ENCODE measurements at regions not wholly inside any gene's neighbourhood (a gene's known extent, or its start where the extent isn't known, plus 50 kb on each side); places are given as distances from the start of the nearest gene placed in this dataset.

DNA sequence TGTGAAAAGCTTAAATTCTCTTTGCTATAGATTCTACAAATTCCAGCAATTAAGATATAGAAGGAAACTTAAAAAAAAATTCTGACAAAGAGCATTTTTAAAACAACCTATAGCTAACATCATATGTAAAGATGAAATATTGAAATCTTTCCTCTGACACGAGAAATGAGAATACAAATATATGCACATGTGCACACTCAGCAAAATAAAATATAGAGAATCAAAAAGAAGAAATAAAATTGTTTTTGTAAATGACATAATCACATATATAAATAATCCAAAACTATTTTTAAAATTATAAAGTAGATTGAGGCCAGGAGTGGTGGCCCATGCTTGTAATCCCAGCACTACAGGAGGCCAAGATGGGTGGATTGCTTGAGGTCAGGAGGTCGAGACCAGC lies 265.1 kb downstream of the IRX2 start:
- no peaks in the 10 kb centered on the region for H3K4me1 ChIP-seq (ENCODE audit: low read depth, poor library complexity, severe bottlenecking)
- H4K20me1 ChIP-seq (ENCODE audit: insufficient read depth), result no peaks in the 10 kb centered on the region
- H3K9ac ChIP-seq, result no peak overlapping the region
- H3K27me3 ChIP-seq (ENCODE audit: insufficient read depth, low read depth), result no peaks in the 10 kb centered on the region
- H3K4me2 ChIP-seq, result no peak overlapping the region
- no peak overlapping the region for H3K4me3 ChIP-seq (IDR thresholded peaks at IDR 0.05; ENCODE audit: insufficient read depth, low read depth, low read length)
- no peaks in the 10 kb centered on the region; the same call in 1 of the 2 replicates for H3K36me3 ChIP-seq (ENCODE audit: insufficient read depth)
- no peak overlapping the region for H3K27ac ChIP-seq
- no peak for TF ChIP-seq CTCF (conservative IDR thresholded peaks at IDR 0.05; ENCODE audit: low read depth, low read length)
- H3K79me2 ChIP-seq (ENCODE audit: insufficient read depth, low read depth), result no peaks in the 10 kb centered on the region
- no peak overlapping the region for H2AFZ ChIP-seq (ENCODE audit: low read depth)

GRCh38 chr5:2482778-2483177 lies 268.7 kb downstream of the IRX2 start:
- H3K4me3 ChIP-seq (IDR thresholded peaks at IDR 0.05; ENCODE audit: insufficient read depth, low read depth, low read length), result no peak overlapping the region
- H2AFZ ChIP-seq (ENCODE audit: low read depth), result no peak overlapping the region
- no peaks in the 10 kb centered on the region for H3K4me1 ChIP-seq (ENCODE audit: low read depth, poor library complexity, severe bottlenecking)
- H3K79me2 ChIP-seq (ENCODE audit: insufficient read depth, low read depth), result no peaks in the 10 kb centered on the region
- TF ChIP-seq CTCF (conservative IDR thresholded peaks at IDR 0.05; ENCODE audit: low read depth, low read length), result no peak
- H3K27ac ChIP-seq, result no peak overlapping the region
- H3K36me3 ChIP-seq (ENCODE audit: insufficient read depth), result no peaks in the 10 kb centered on the region; the same call in 1 of the 2 replicates
- no peaks in the 10 kb centered on the region for H4K20me1 ChIP-seq (ENCODE audit: insufficient read depth)
- no peak overlapping the region for H3K4me2 ChIP-seq
- H3K9ac ChIP-seq, result no peak overlapping the region
- no peaks in the 10 kb centered on the region for H3K27me3 ChIP-seq (ENCODE audit: insufficient read depth, low read depth)

GRCh38 chr5:2480871-2481270 lies 270.6 kb downstream of the IRX2 start:
- no peaks in the 10 kb centered on the region for H3K27me3 ChIP-seq (ENCODE audit: insufficient read depth, low read depth)
- H4K20me1 ChIP-seq (ENCODE audit: insufficient read depth), result no peaks in the 10 kb centered on the region
- H3K4me2 ChIP-seq, result no peak overlapping the region
- H3K4me1 ChIP-seq (ENCODE audit: low read depth, poor library complexity, severe bottlenecking), result no peaks in the 10 kb centered on the region
- no peaks in the 10 kb centered on the region for H3K79me2 ChIP-seq (ENCODE audit: insufficient read depth, low read depth)
- H2AFZ ChIP-seq (ENCODE audit: low read depth), result no peak overlapping the region
- no peak overlapping the region for H3K27ac ChIP-seq
- no peak overlapping the region for H3K9ac ChIP-seq
- TF ChIP-seq CTCF (conservative IDR thresholded peaks at IDR 0.05; ENCODE audit: low read depth, low read length), result no peak
- no peaks in the 10 kb centered on the region; the same call in 1 of the 2 replicates for H3K36me3 ChIP-seq (ENCODE audit: insufficient read depth)
- H3K4me3 ChIP-seq (IDR thresholded peaks at IDR 0.05; ENCODE audit: insufficient read depth, low read depth, low read length), result no peak overlapping the region

- Histone ChIP-seq H3K79me2 (ENCODE audit: insufficient read depth, low read depth) (no peaks in the 10 kb centered on the region), H3K4me2 (no peak overlapping the region)
These were observed 275.6 kb downstream of the IRX2 start for GRCh38 chr5:2475902-2476301.

More at GRCh38 chr5:2475902-2476301, 275.6 kb downstream of the IRX2 start:
- Histone ChIP-seq H3K27me3 (ENCODE audit: insufficient read depth, low read depth) (no peaks in the 10 kb centered on the region), H2AFZ (ENCODE audit: low read depth) (no peak overlapping the region), H3K9ac (no peak overlapping the region), H3K27ac (no peak overlapping the region), H3K36me3 (ENCODE audit: insufficient read depth) (no peaks in the 10 kb centered on the region), H3K4me1 (ENCODE audit: low read depth, poor library complexity, severe bottlenecking) (no peaks in the 10 kb centered on the region), H4K20me1 (ENCODE audit: insufficient read depth) (no peaks in the 10 kb centered on the region), H3K4me3 (IDR thresholded peaks at IDR 0.05; ENCODE audit: insufficient read depth, low read depth, low read length) (no peak overlapping the region)
- TF ChIP-seq CTCF (conservative IDR thresholded peaks at IDR 0.05; ENCODE audit: low read depth, low read length), result no peak

All from KMS-11 (cell line).